NCI-H446 (cell line): ENCODE measurements at regions not wholly inside any gene's neighbourhood (a gene's known extent, or its start where the extent isn't known, plus 50 kb on each side); places are given as distances from the start of the nearest gene placed in this dataset.

Source experiments
- DNase-seq, 2 experiments: peaks; one replicate each; lab custom pipeline; 2025; lab: John Stamatoyannopoulos, UW

- no peak for DNase-seq
Measured at GRCh38 chr6:164296411-164296810, 881.9 kb downstream of the QKI start.

GRCh38 chr6:164294047-164294784, 879.7 kb downstream of the QKI start:
- no peak for DNase-seq

GRCh38 chr6:164291224-164291623, 876.7 kb downstream of the QKI start:
- no peak for DNase-seq

- DNase-seq: no peak
Measured at GRCh38 chr6:164290101-164290500, 875.6 kb downstream of the QKI start.

- no peak for DNase-seq
Measured at GRCh38 chr6:164286011-164286410, 871.5 kb downstream of the QKI start.

- no peak for DNase-seq
Measured at GRCh38 chr6:164283574-164283973, 869.1 kb downstream of the QKI start.

GRCh38 chr6:164276211-164276610, 861.7 kb downstream of the QKI start:
- DNase-seq: no peak

GRCh38 chr6:164275773-164276172, 861.3 kb downstream of the QKI start:
- DNase-seq: no peak

GRCh38 chr6:164274493-164274892, 860.0 kb downstream of the QKI start:
- no peak for DNase-seq

- DNase-seq: no peak
Measured at GRCh38 chr6:164273491-164273890, 859.0 kb downstream of the QKI start.

- DNase-seq: no peak
Measured at GRCh38 chr6:164266851-164267250, 852.3 kb downstream of the QKI start.

GRCh38 chr6:164262348-164262747, 847.8 kb downstream of the QKI start:
- no peak for DNase-seq

- no peak for DNase-seq
Measured at GRCh38 chr6:164258421-164258820, 843.9 kb downstream of the QKI start.

- DNase-seq: no peak
Measured at GRCh38 chr6:164252948-164253347, 838.4 kb downstream of the QKI start.

GRCh38 chr6:164252291-164252690, 837.8 kb downstream of the QKI start:
- no peak for DNase-seq

GRCh38 chr6:164247106-164247505, 832.6 kb downstream of the QKI start:
- no peak for DNase-seq

- DNase-seq: no peak
Measured at GRCh38 chr6:164246082-164246481, 831.6 kb downstream of the QKI start.

GRCh38 chr6:164243949-164244348, 829.4 kb downstream of the QKI start:
- DNase-seq: no peak

GRCh38 chr6:164243012-164243610, 828.6 kb downstream of the QKI start:
- no peak for DNase-seq

GRCh38 chr6:164230804-164231203, 816.3 kb downstream of the QKI start:
- no peak for DNase-seq

GRCh38 chr6:164230259-164230658, 815.7 kb downstream of the QKI start:
- no peak for DNase-seq

- DNase-seq: no peak
Measured at GRCh38 chr6:164229716-164230115, 815.2 kb downstream of the QKI start.

GRCh38 chr6:164227952-164228522, 813.5 kb downstream of the QKI start:
- no peak for DNase-seq

- no peak for DNase-seq
Measured at GRCh38 chr6:164216839-164217238, 802.3 kb downstream of the QKI start.
